ENCODE measurements at regions not wholly inside any gene's neighbourhood (a gene's known extent, or its start where the extent isn't known, plus 50 kb on each side); places are given as distances from the start of the nearest gene placed in this dataset.
"Not testable (repeated sequence)": the region's sequence is repeated elsewhere in the genome, so short reads cannot be mapped to it uniquely, and the experiment has no call there.

GRCh38 chr2:176424746-176425145, 155.5 kb downstream of the MTX2 start:
- Histone ChIP-seq H3K9me3 (ENCODE audit: control insufficient read depth, insufficient read depth, low read length) (no peaks in the 10 kb centered on the region; the same call in 1 of the 2 replicates), H3K4me3 (ENCODE audit: low read depth, low read length) (no peak overlapping the region), H3K27ac (ENCODE audit: low read depth, low read length) (no peak overlapping the region), H3K27me3 (ENCODE audit: control insufficient read depth, insufficient read depth, low read length) (no peaks in the 10 kb centered on the region)
- CTCF ChIA-PET, result interaction anchor here (1.5 kb wide), 1 partner anchor 30 kb away, joined by 10 read pairs; no protein-coding TSS in a partner anchor
- no peak for DNase-seq (ENCODE audit: low read depth, low spot score)
- TF ChIP-seq, protein P1, sequence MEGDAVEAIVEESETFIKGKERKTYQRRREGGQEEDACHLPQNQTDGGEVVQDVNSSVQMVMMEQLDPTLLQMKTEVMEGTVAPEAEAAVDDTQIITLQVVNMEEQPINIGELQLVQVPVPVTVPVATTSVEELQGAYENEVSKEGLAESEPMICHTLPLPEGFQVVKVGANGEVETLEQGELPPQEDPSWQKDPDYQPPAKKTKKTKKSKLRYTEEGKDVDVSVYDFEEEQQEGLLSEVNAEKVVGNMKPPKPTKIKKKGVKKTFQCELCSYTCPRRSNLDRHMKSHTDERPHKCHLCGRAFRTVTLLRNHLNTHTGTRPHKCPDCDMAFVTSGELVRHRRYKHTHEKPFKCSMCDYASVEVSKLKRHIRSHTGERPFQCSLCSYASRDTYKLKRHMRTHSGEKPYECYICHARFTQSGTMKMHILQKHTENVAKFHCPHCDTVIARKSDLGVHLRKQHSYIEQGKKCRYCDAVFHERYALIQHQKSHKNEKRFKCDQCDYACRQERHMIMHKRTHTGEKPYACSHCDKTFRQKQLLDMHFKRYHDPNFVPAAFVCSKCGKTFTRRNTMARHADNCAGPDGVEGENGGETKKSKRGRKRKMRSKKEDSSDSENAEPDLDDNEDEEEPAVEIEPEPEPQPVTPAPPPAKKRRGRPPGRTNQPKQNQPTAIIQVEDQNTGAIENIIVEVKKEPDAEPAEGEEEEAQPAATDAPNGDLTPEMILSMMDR (IDR thresholded peaks at IDR 0.05; ENCODE audit: low read depth, low read length), result no peak
- POLR2A ChIA-PET, result no interaction called here

GRCh38 chr2:176427549-176427948, 158.3 kb downstream of the MTX2 start:
- H3K27me3 ChIP-seq (ENCODE audit: control insufficient read depth, insufficient read depth, low read length), result no peaks in the 10 kb centered on the region
- no peak overlapping the region for H3K27ac ChIP-seq (ENCODE audit: low read depth, low read length)
- ChIA-PET CTCF (interaction anchor here (1.2 kb wide), 1 partner anchor 28 kb away, joined by 3 read pairs; no protein-coding TSS in a partner anchor), POLR2A (no interaction called here)
- H3K9me3 ChIP-seq (ENCODE audit: control insufficient read depth, insufficient read depth, low read length), result no peaks in the 10 kb centered on the region; the same call in 1 of the 2 replicates
- no peak overlapping the region for H3K4me3 ChIP-seq (ENCODE audit: low read depth, low read length)
- no peak for DNase-seq (ENCODE audit: low read depth, low spot score)
- TF ChIP-seq, protein P1 (IDR thresholded peaks at IDR 0.05; ENCODE audit: low read depth, low read length), result no peak

DNA sequence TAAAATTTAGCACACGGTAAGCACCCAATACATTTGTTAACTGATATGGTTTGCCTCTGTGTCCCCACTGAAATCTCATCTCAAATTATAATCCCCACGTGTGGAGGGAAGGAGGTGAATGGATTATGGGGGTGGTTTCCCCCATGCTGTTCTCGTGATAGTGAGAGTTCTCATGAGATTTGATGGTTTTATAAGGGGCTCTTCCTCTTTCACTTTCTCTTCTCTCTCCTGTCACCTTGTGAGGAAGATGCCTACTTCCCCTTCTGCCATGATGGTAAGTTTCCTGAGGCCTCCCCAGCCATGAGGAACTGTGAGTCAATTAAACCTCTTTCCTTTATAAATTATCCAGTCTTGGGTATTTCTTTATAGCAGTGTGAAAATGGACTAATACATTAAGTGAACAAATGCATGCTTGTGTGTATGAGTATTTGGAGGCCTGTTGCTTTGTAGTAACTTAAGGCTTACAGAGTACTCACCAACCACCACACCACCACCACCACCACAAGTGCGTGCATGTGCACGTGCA, 159.8 kb downstream of the MTX2 start:
- H3K9me3 ChIP-seq (ENCODE audit: control insufficient read depth, insufficient read depth, low read length); H3K27me3 ChIP-seq (ENCODE audit: control insufficient read depth, insufficient read depth, low read length); DNase-seq (ENCODE audit: low read depth, low spot score); H3K4me3 ChIP-seq (ENCODE audit: low read depth, low read length); POLR2A ChIA-PET; CTCF ChIA-PET; H3K27ac ChIP-seq (ENCODE audit: low read depth, low read length): not testable (repeated sequence)

DNA sequence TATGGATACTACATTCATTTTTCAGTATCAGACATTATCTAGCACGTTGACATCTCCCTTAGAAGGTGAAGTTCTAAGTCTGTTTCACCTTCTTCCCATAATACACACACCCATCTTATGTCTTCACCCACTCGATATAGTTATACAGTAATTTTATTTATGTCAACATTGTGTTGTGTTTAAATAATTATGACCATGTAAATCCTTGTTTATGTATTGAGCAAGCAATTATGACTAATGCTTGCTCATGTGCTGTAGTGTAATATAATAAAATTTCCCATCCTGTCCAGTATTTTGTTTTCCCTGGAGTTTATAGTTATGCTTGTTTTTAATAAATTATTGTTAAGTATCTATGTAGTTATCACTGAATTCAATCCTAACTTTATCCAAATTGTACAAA, 163.2 kb downstream of the MTX2 start:
- DNase-seq (ENCODE audit: low read depth, low spot score), result no peak
- Histone ChIP-seq H3K27me3 (ENCODE audit: control insufficient read depth, insufficient read depth, low read length) (no peaks in the 10 kb centered on the region), H3K9me3 (ENCODE audit: control insufficient read depth, insufficient read depth, low read length) (no peaks in the 10 kb centered on the region), H3K27ac (ENCODE audit: low read depth, low read length) (no peak overlapping the region), H3K4me3 (ENCODE audit: low read depth, low read length) (no peak overlapping the region)
- TF ChIP-seq, protein P1 (IDR thresholded peaks at IDR 0.05; ENCODE audit: low read depth, low read length), result no peak
- ChIA-PET CTCF (interaction anchor here (2.3 kb wide), 1 partner anchor 23 kb away, joined by 7 read pairs; no protein-coding TSS in a partner anchor), POLR2A (no interaction called here)

GRCh38 chr2:176435729-176436128, 166.5 kb downstream of the MTX2 start:
- Histone ChIP-seq H3K27me3 (ENCODE audit: control insufficient read depth, insufficient read depth, low read length) (no peaks in the 10 kb centered on the region), H3K9me3 (ENCODE audit: control insufficient read depth, insufficient read depth, low read length) (no peaks in the 10 kb centered on the region), H3K27ac (ENCODE audit: low read depth, low read length) (no peak overlapping the region), H3K4me3 (ENCODE audit: low read depth, low read length) (no peak overlapping the region)
- ChIA-PET CTCF (interaction anchor here (1.1 to 2.9 kb wide), 2 partner anchors 8 to 19 kb away, joined by 5 to 17 read pairs; no protein-coding TSS in a partner anchor), POLR2A (no interaction called here)
- TF ChIP-seq, protein P1 (IDR thresholded peaks at IDR 0.05; ENCODE audit: low read depth, low read length), result no peak
- no peak for DNase-seq (ENCODE audit: low read depth, low spot score)

Measured in AG04450 (cell line).